Skin epidermis (tissue), 12 donors: ENCODE measurements at regions not wholly inside any gene's neighbourhood (a gene's known extent, or its start where the extent isn't known, plus 50 kb on each side); places are given as distances from the start of the nearest gene placed in this dataset.

ENCODE experiments used
- H3K27ac ChIP-seq, 21 experiments: fragments of 200-600 bp; sonication (generic) in 11 of 21; one replicate each; pipeline ENCODE4 v1.5.0; 2020; ENCODE audit warnings: mild to moderate bottlenecking in 3 of 21, inconsistent platforms in 2 of 21, moderate library complexity in 2 of 21
- H3K4me3 ChIP-seq, 7 experiments: fragments of 200-600 bp; sonication (generic) in 2 of 7; one replicate each; pipeline ENCODE4 v1.5.0; 2020; ENCODE audit warnings: inconsistent platforms in 2 of 7, mild to moderate bottlenecking in 2 of 7, moderate library complexity in 1 of 7

DNA sequence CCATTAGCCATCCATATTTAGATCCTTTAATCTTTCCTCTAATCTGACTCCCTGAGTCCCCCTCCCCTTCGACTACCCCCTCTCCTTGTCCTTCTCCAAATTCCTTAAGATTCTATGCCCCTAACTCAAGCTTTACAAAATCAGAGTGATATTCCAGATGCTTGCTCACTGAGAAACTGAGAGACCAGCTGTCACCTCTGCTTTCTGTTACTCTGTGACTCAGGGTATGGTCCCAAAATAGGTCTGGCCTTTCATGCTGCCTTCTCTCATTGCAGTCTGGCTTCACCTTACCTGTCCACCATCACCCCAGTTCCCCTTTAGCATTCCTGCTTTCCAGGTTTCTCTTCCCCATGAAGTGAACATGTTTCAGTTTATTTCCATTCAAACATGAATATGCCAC, 383.3 kb upstream of the SLC30A5 start:
- Histone ChIP-seq H3K27ac (no peak overlapping the region), H3K4me3 (no peak overlapping the region)

DNA sequence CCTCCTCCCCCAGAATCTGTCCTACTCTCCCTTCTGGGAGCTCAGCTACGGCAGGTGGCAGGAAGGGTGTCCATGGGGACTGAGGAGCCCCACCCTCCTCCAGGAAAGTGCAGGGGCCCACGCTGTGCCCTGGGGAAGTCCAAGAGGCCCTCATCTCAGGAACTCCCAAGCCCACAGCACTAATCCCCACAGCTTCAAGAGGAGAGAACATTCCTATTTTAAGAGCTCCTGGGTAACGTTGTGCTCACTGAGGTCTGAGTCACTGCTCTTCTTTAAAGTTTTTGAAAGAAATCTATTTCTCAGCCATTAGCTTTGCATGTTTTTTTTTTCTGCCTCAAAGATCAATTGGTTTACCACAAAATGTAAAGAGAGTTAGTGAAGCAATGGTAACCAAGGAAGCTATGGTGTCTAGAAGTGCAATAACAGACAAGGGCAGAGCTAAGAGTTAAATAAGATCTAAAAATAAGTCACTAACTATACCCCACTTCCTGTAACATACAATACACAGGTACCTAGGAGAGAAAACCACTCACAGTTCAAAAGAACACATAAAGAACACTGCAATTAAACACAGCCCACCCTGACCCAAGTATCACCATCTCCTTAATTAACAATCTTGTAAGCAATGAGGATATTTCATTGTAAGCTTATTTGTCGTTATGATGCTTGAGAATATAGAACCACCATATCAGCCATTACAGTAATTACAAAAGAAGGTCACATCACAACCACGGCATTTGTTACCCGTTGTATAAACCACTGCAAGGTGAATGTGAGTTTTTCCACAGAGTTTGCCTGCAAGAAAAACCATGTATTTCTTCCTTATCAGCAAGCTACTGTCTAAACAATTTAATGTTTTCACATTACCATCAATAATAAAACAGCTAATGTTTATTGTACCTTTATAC, 382.3 kb upstream of the SLC30A5 start:
- Histone ChIP-seq H3K4me3 (no peak overlapping the region), H3K27ac (peak overlapping the region in 4 of 21 experiments; percentile 37 to 65 (median 54))

DNA sequence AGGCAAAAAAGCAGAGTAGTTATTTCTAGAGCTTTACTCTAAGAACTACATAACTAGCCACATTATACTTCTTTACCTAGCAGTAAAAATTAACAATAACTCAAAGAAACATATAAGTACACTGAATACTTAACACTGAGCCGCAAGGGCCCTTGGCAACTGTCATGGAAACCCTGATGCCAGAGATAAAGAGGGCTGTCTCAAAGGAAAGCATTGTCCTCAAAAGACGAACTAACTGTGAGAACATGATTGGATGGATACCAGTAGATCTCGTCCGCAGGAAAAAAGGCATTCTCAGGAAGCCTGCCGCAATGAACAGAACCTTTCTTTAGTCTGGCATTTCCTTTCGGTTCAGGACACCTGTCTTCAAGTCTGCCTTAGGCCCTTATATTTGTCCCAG, 379.0 kb upstream of the SLC30A5 start:
- no peak overlapping the region for H3K4me3 ChIP-seq
- H3K27ac ChIP-seq = no peak overlapping the region

DNA sequence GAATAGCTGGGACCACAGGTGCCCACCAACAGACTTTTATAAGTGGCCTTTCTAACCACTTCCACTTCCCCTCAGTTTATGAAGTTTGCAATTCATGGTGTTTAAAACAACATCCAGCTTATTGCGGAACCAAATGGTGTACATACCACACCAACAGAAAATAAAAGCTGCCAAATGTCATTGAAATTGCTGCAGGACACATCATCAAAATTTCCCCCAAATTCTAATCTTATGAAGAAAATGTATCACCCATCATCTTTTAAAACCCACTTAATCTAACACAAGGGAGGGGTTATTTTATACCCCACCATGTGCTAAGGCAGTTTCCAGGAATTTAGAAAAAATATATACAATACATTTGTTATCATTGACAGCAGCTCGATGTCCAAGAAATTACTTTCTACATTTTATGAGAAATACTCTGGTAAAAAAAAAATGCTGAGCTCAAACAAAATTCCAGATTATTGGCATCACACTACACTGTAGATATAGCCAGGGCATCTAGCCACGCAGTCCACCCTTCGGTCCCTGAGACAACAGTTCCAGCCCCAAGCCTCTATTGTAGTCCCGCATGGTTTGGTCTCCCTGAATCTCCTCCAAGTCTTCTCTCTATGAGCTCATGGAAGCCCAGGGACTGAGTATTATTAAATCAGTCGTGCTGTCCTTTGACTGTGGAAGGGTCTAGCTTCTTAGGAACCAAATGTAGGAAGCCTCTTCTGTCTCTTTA, 372.8 kb upstream of the SLC30A5 start:
- Histone ChIP-seq H3K4me3 (no peak overlapping the region), H3K27ac (no peak overlapping the region)

DNA sequence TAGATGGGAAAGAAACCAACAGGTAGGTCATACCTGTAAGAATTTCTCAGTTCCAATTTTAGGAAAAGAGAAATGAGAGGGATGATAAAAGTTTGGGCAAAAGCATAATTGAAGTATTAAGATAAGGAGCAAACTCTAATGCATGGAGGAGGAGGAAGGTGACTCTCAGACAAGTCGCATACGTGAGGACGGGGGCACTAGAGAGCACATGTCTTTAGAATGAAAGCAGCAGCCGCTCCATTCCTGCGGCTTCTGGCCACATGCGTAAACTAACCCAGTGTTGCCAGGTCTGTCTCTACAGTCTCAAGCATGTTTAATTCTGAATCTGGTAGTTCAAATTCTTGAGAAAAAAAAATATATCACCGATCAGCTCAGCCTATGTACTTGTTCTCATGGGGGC, 371.5 kb upstream of the SLC30A5 start:
- no peak overlapping the region for H3K4me3 ChIP-seq
- H3K27ac ChIP-seq = no peak overlapping the region

DNA sequence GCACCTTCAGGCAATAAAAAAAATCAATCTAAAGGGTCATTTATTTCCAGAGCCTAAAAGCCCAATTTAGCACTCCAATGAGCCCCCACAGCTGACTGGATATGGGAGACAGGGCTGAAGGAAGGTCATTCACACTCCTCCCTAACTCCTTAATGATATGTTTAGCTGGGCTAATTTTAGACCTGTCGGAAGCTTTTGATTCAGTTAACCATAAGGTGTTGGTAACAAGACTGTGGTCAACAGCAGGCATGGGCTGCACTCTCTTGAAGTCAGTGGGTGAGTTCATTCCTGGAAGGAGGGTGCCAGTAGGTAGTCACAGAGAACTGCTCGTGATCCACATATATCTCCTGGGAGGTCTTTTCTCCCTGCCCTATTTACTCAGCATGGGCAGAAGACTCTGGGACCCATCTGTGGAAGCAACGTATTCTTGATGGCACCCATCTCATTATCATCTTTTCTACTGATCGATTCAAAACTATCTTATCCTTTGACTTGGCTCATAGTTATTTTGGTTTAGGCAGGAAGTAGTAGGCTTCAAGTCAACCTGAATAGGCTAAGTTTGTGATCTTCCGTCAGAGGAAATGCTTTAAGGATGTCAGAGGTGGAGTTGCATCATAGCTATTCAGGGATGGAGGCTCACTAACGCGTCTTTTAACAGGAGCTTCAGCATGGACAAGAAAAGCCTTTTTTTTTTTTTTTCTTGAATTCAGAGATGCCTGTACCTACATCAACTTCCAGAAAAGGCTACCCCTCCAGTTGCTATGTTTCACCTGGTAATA, 367.7 kb upstream of the SLC30A5 start:
- H3K27ac ChIP-seq = no peak overlapping the region

DNA sequence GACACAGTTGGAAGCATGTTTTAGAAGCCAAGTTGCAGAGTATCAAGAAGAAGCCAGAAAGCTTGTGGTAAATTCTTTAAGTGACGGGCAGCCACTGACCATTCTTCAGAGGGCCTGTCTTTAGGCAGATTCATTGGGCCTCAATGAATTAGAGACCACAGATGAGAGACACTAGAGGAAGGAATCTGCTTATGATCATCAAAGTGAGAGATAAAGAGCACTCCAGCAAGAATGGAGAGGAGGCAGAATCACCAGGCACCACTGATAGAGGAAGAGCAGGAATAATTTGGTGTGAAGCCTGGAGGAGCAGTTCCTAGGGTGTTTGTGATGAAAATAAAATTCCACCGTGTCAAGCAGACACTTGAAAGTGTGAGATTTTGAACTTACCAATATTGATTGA, 365.9 kb upstream of the SLC30A5 start:
- Histone ChIP-seq H3K4me3 (no peak overlapping the region), H3K27ac (no peak overlapping the region)

More for the DNA sequence above, 367.7 kb upstream of the SLC30A5 start:
- no peak overlapping the region for H3K4me3 ChIP-seq

DNA sequence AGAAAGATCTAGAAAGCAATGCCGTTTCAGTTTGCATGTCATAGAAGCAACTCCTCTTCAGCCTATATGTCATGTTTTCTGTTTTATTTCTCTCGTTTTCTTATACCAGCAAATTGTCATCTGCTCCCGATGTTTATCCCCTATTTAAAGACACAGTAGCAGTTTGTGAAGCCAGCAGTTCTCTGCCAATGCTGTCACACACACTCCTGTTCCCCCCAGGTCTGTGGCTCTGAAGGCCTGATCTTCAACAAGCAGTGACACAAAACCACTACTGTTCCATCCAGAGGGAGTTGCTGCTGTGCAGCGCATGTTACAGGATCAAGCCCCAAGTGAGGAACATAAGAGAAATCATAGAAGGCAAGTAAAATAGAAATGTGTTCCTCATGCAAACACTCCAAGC, 364.1 kb upstream of the SLC30A5 start:
- H3K27ac ChIP-seq = no peak overlapping the region

DNA sequence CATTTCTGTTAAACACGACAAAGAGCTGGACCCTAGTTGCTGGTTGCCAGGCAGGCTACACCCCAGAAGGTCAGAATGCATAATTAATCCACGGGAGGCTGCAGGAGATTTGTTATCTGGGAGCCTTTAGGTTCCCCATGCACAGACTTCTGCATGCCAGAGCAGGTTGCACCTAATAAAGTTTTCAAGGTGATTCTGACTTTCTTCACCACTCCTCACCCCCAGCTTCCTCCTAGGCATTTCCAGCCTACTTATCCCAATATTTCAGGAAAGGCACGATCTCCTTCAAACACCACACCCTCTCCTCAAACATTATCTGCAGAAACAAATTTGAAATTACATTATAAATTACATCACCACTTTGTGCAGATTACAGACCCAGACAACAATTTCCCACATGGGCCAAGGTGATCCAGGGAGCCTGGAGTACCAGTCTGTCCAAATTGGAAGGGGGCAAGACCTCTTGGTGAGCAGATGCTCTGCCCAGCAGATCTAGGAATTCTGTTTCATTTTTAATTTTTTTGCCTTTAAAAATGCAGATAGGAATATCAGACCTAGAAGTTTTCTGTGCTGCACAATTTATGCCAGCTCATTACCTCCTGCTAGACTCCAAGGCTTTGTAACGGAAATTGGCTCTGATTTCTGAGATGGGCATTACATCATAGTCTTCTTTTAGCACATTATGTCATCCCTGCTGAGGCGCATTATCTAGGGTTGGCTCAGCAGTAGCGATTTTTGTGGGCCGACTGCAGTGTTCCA, 363.4 kb upstream of the SLC30A5 start:
- no peak overlapping the region for H3K4me3 ChIP-seq
- peak overlapping the region in 1 of 21 experiments; percentile 14 for H3K27ac ChIP-seq

More for the DNA sequence above, 364.1 kb upstream of the SLC30A5 start:
- H3K4me3 ChIP-seq = no peak overlapping the region

DNA sequence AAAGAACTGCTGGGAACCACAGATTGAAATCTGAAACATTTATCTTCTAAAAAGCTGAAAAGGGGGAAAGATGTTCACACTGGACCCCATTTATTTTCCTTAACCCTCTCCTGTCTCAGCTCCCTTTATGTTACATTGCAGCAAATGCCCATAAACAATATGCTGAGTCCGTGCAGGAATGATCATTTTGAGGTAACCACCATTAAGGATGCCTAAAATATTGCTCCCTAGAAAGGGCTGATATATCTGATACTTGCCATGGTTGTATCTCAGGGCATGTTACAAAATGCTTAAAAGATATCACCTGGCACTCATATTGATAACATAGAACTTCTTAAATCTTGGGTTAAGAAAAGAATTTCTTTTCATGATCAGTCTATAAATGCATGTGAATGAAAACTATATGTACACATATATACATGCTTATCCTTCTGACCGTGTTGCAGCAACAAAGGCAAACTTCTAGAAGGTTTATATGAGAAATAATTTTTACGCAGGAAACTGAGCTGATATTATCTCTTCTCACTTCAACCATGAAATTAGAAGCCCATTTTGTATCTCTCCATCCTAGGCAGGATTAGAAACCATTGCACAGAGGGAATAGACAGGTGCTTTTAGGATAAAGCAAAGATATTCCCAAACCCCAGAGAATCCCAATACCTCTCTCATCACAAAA, 362.7 kb upstream of the SLC30A5 start:
- H3K4me3 ChIP-seq = no peak overlapping the region
- no peak overlapping the region for H3K27ac ChIP-seq

DNA sequence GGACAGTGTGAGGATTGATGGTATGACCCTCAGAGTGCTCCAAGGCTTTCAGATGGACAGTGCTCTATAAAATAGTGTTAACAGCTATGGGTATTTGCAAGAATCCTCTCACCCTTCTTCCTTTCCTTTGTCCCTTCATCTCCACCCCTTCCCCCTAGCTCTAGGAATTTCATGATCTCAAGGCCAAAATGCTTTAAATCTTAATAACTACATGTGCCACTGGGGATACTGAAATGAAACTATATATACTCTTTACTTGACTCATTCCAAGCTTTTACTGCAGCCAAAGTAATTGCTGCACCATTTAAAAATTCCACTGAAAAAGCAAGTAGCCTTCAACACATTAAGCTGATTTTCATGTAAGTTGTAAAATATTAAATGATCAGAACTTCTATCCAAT, 361.6 kb upstream of the SLC30A5 start:
- Histone ChIP-seq H3K4me3 (no peak overlapping the region), H3K27ac (no peak overlapping the region)

DNA sequence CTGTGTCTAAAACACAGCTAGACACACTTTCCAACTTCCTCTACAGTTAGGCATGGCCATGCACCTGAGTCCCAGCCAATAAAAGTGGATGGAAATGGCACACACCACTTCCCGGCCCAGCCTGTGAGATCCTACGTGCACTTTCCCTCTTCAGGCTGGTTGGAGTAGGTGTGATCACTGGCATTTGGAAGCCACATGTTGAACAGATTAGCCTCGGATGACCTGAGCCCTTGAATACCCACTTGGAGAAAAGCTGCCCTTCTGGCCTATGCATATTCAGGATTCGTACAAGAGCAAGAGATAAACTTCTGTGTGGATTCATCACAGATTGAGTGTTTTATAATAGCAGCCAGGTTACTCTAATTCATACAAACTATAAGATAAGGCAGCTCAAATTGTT, 359.0 kb upstream of the SLC30A5 start:
- H3K4me3 ChIP-seq = no peak overlapping the region
- no peak overlapping the region for H3K27ac ChIP-seq

DNA sequence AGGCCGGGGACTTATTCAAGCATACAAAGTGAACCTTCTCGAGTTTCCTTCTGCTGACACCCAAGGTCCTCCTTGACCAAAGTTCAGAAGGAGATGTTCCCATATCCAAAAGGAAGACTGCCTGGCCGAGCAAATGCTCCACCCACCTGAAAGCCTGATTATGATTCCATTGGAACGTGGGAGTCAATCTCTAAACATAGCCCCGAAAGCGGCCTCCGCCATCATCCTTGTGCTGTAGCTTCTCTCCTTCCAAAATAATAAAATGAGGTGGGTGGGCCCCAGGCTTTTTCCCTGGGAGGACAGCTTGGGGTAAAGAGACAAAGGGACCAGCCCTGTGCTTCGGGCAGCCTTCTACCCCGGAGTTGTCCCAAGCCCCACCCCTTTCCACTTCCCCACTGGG, 355.6 kb upstream of the SLC30A5 start:
- no peak overlapping the region for H3K27ac ChIP-seq
- no peak overlapping the region for H3K4me3 ChIP-seq

DNA sequence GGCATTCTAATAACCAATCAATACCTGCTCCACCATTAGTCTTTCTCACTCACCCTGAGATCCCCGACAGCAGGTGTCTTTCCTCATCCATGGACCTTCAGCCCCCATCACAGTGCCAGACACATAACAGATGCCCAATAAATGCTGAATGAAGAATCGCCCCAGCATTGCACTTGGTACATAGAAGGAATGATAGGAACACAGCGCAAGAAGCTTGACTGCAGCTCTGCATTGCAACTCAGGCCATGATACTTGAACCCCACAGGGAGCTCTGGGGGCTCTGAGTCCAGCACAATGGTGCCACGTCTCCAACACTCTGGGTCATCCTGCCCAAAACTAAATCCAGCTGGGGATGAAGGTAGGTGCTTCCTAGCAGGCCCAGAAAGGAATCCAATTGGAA, 355.0 kb upstream of the SLC30A5 start:
- Histone ChIP-seq H3K27ac (no peak overlapping the region), H3K4me3 (no peak overlapping the region)

DNA sequence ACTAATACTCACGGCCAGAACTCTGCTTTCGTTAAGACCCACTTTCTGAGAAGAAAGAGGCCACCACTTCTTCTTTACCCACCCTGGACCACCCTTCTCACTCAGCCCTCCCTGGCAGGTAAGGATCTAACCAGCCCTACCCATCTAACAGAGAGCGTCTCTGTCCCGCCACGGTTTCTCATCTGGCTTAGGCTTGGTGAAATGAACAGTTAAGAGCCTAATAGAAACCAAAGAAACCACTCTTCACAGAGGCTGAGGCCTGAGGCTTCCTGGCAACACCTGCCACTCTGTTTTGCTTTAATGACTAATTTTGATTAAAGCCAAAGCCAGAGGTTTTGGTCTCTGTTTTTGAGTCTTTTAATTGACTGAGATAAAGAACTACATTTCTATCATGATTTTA, 354.1 kb upstream of the SLC30A5 start:
- no peak overlapping the region for H3K4me3 ChIP-seq
- H3K27ac ChIP-seq = no peak overlapping the region

DNA sequence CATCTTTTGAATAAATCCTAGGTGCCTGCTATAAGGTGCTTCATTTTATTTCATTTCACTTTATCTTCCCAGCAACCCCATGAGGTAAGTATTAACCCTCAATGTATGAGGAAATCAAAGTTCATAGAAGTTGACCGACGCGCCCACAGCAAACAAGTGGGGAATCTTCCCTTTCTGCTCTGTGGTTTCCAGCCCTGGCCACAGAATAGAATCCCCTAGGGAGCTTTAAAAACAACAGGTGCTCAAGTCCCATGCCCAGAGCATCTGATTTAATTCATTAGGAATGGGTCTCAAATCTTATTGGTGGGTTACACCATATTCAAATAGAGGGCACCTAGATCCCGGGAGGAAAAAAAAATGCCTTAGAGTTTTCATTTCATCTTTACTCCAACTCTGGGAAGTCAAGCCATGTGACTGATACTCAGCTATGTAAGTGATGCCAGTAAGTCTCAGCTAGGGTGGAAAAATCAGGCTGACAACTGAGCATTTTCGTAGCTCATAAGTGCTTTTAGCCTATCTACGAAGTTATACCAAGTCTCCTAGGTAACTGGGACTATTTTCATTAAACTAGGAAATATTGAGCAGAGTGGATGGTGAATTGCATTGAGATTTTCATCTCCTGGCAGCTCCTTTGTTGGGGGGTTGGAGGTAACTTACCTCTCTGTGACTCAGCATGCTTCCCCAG, 353.4 kb upstream of the SLC30A5 start:
- no peak overlapping the region for H3K27ac ChIP-seq
- H3K4me3 ChIP-seq = no peak overlapping the region

DNA sequence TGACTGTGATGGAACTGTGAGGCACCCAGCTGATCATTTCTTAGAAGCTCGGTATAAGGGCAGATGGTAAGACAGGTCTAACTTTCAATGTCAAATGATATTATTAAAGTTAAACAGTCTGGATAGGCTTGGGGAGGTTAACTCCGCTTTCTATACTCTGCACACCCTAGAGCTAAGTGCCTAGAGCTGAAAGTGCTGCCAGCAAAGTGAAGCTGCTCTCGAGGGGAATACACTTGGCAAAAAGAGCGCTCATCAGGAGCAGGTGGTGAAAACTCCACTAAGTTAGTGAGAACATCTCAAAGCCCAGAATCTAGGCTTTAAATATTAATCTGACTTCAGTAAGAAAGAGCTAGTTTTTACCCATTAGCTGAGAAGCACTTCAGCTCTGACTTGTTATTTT, 349.6 kb upstream of the SLC30A5 start:
- H3K4me3 ChIP-seq = no peak overlapping the region
- H3K27ac ChIP-seq = no peak overlapping the region

DNA sequence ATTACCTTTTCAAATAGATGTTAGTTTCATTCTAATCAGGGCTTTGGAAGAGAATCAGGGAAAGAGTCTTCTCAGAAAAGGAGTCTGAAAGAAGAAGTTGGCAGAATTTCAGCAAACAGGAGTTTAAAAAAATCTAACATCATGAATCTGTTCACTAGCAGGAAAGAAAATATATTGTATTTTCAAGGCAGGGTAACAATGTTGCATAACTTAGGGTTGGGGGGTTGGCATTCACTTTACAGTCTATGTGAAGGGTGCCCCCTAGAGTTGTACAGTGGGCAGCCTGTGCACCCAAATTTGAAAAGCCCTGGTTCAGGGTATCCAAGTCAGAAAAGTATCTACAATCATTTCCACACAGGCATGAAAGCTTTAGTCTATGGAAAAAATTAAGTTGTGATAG, 348.4 kb upstream of the SLC30A5 start:
- no peak overlapping the region for H3K4me3 ChIP-seq

DNA sequence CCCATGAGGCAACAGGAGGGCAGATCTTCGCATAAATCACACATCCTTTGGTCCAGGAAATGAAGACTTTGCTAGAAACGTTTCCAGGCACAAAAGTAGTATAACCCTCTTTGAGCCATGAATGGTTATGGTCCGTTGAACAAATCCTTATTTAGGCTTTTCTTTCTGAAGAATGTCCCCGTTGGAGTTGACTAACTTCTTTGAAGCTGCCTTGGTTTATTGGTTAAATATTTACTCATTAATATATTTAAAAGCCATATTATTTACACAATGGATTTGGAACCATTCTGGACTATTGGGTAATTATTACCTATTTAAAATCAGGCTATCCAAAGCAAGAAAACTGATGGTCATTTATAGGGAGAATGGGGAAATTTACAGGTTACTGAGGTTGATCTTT, 347.6 kb upstream of the SLC30A5 start:
- Histone ChIP-seq H3K27ac (no peak overlapping the region), H3K4me3 (no peak overlapping the region)

More for the DNA sequence above, 348.4 kb upstream of the SLC30A5 start:
- no peak overlapping the region for H3K27ac ChIP-seq
